HFF-Myc (cell line): ENCODE measurements at regions not wholly inside any gene's neighbourhood (a gene's known extent, or its start where the extent isn't known, plus 50 kb on each side); places are given as distances from the start of the nearest gene placed in this dataset.

Experiments used
- DNase-seq: peaks from one replicate; pipeline ENCODE4 v3.0.0-alpha.2; 2011; ENCODE audit warnings: low read depth; ENCODE audit errors: extremely low read depth
- H3K4me3 ChIP-seq: replicated peaks from 2 replicates; pipeline ENCODE4 v1.5.1; 2011; ENCODE audit warnings: low read depth, mild to moderate bottlenecking, control low read depth, low read length
- TF ChIP-seq, protein P1 (sequence below): IDR thresholded peaks from 2 replicates; pipeline ENCODE4 v1.5.1; 2012; ENCODE audit warnings: mild to moderate bottlenecking, low read depth, low read length, control low read depth; ENCODE audit errors: missing control alignments

DNA sequence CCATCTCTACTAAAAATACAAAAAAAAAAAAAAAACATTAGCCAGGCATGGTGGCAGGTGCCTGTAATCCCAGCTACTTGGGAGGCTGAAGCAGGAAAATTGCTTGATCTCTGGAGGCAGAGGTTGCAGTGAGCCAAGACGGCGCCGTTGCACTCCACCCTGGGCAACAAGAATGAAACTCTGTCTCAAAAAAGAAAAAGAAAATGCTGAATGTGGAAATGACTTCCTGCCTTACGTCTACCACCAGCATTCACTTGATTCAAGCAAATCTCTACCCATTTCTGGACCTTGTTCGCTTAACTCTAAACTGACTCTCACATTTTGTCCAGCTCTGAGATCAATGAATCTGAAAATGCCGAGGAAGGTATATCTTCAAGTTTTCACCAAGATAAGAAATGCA lies 825.3 kb downstream of the TRIB2 start:
- TF ChIP-seq, protein P1, sequence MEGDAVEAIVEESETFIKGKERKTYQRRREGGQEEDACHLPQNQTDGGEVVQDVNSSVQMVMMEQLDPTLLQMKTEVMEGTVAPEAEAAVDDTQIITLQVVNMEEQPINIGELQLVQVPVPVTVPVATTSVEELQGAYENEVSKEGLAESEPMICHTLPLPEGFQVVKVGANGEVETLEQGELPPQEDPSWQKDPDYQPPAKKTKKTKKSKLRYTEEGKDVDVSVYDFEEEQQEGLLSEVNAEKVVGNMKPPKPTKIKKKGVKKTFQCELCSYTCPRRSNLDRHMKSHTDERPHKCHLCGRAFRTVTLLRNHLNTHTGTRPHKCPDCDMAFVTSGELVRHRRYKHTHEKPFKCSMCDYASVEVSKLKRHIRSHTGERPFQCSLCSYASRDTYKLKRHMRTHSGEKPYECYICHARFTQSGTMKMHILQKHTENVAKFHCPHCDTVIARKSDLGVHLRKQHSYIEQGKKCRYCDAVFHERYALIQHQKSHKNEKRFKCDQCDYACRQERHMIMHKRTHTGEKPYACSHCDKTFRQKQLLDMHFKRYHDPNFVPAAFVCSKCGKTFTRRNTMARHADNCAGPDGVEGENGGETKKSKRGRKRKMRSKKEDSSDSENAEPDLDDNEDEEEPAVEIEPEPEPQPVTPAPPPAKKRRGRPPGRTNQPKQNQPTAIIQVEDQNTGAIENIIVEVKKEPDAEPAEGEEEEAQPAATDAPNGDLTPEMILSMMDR = no peak
- H3K4me3 ChIP-seq = no peak overlapping the region
- DNase-seq = no peak

DNA sequence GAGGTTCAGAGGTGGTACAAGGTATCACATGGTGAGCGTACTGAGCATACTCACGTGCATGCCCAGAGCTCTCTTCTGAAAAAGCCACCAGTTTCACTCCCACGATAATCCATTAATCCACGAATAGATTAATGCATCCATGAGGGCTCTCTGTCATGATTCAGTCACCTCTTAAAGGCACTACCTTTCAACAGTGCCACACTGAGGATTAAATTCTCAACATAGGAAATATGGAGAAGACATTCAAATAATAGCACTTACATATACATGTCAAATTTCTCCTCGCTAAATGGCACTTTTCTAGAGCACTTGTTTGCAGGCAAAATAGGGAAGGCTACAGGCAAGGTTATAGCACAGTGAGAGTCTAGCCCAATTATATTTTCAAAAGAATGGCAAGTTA lies 825.9 kb downstream of the TRIB2 start:
- TF ChIP-seq, protein P1 = no peak
- no peak for DNase-seq
- no peak overlapping the region for H3K4me3 ChIP-seq

DNA sequence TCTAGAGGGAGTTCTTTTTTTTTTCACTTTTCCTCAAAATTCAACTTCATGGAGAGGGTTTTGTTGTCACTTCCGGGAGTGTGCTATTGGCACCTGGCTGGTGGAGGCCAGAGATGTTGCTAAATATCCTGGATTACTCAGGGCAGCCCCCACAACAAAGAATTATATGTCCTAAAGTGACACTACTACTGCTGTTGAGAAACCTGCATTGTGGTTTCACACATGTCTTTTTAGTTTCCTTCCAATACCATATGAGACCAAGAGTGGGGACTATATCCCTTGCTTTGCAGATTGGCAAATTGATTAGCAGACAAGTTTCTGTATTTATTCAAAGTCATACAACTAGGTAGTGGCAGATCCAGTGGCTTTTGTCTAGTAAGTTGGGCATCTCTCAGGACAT lies 826.8 kb downstream of the TRIB2 start:
- DNase-seq = no peak
- H3K4me3 ChIP-seq = no peak overlapping the region
- TF ChIP-seq, protein P1 = no peak

DNA sequence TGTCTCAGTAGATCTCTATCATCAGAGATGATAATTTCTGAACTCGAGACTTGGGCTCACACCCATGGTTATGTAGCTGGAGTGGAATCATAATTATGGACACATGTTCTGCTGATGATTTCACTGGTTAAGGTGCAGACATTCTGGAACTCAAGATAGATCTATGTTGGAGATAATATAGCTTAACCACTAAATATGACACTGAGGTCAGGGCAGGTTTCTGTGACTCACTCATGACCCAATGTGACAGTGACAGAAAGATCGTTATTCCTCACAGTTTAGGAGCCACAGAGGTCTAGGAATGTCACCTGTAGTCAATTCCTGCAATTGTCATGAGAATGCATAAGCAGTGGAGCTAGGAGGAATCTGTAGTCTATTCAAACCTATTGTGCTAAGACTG lies 828.6 kb downstream of the TRIB2 start:
- H3K4me3 ChIP-seq = no peak overlapping the region
- no peak for DNase-seq
- TF ChIP-seq, protein P1 = no peak

DNA sequence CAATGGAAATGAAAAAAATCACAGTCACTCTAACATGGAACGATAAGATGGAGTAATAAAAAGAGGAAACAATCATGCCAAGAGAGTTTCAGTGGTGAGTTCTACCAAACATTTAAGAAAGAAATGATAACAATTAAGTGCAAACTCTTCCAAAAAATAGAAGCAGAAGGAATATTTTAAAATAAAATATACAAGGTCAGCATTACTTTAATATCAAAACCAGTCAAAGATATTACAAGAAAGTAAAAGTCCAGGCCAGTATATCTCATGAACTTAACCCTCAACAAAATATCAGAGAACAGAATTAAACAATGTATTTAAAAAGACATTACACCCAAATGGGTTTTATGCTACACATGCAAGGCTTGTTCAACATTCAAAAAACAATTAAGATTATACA lies 829.4 kb downstream of the TRIB2 start:
- H3K4me3 ChIP-seq = no peak overlapping the region
- TF ChIP-seq, protein P1 = no peak
- DNase-seq = no peak

DNA sequence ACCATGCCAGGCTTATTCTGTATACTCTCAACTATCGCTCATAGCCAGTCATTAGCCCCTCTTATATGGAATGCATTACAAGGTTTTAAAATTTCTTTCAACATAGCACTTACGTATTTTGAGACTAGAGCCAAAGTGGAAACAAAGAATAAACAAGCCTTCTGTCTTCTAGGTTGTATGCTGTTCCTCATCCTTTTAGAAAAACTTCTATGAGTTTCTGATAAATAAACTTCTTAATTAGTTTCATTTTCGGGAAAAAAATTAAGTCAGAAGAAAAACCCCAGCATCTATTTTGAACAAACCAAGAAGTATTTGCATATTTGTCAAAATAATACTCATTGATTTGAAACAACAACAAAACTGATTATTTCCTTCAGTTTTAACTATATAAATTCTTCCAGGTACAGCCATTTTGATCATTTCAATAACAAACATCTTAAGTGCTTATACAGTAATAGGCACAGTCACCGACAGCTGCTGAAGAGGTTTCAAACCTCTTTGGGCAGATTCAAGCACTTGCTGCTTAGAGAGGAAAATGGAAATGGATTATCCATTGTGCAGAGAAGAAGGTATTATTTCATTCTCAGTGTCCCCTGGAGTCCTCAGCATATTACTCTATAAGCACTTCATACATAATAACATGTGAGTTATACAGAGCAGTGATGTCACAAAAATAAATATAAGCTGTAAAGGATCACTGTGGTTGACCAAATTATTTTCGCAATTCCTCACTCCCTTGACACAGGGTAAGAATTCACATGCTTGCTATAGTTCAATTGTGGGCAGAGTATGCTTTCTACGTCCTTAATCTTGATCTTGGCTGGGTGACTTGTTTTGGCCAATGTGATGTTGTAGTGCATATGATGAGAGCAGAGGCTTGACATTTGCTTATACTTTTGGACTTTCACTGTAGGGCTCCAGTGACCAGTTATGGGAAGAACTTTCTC lies 833.8 kb downstream of the TRIB2 start:
- TF ChIP-seq, protein P1 = no peak
- no peak for DNase-seq
- no peak overlapping the region for H3K4me3 ChIP-seq
